ENCODE measurements at regions not wholly inside any gene's neighbourhood (a gene's known extent, or its start where the extent isn't known, plus 50 kb on each side); places are given as distances from the start of the nearest gene placed in this dataset.

- Histone ChIP-seq H3K9me3 (ENCODE audit: low read depth, low read length) (no peaks in the 10 kb centered on the region), H3K9ac (ENCODE audit: insufficient read length) (no peak overlapping the region), H3K36me3 (ENCODE audit: insufficient read depth, low read length) (no peaks in the 10 kb centered on the region), H3K27ac (no peak overlapping the region), H3K4me3 (no peak overlapping the region)
- TF ChIP-seq POLR2AphosphoS5 (IDR thresholded peaks at IDR 0.05; ENCODE audit: borderline replicate concordance, low read depth, low read length) = no peak
- no peak for TF ChIP-seq FOXP2 (optimal IDR thresholded peaks at IDR 0.05; ENCODE audit: control extremely low read depth, extremely low read length, insufficient read depth)
- TF ChIP-seq EZH2 (IDR thresholded peaks at IDR 0.05) = no peak
- no peak for DNase-seq (ENCODE audit: low read depth, low spot score)
Observed at GRCh38 chr1:229836324-229836723, 210.3 kb downstream of the URB2 start.

GRCh38 chr1:229838204-229838603 lies 212.2 kb downstream of the URB2 start:
- TF ChIP-seq POLR2AphosphoS5 (IDR thresholded peaks at IDR 0.05; ENCODE audit: borderline replicate concordance, low read depth, low read length) (no peak), FOXP2 (optimal IDR thresholded peaks at IDR 0.05; ENCODE audit: control extremely low read depth, extremely low read length, insufficient read depth) (no peak), EZH2 (IDR thresholded peaks at IDR 0.05) (no peak)
- Histone ChIP-seq H3K36me3 (ENCODE audit: insufficient read depth, low read length) (no peaks in the 10 kb centered on the region), H3K9me3 (ENCODE audit: low read depth, low read length) (no peaks in the 10 kb centered on the region), H3K4me3 (no peak overlapping the region), H3K9ac (ENCODE audit: insufficient read length) (no peak overlapping the region), H3K27ac (no peak overlapping the region)
- no peak for DNase-seq (ENCODE audit: low read depth, low spot score)

DNA sequence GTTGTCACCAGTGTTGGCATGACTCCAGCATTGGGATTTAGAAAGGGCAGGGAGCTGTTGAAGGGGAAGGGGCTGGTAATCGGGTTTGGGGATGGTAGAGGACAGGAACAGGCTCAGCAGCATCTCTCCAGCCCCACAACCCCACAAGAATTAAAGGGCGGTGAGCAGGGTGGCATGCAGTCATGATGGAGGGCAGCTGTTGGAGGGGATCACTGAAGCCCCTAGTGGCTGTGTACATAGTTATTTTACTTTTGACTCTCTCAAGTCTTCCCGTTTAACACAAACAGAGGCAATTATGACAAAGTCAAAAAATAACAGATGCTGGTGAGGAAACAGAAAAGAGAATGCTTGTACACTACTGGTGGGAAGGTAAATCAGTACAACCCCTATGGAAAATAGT lies 213.8 kb downstream of the URB2 start:
- no peak for TF ChIP-seq POLR2AphosphoS5 (IDR thresholded peaks at IDR 0.05; ENCODE audit: borderline replicate concordance, low read depth, low read length)
- no peak for TF ChIP-seq EZH2 (IDR thresholded peaks at IDR 0.05)
- no peak for TF ChIP-seq FOXP2 (optimal IDR thresholded peaks at IDR 0.05; ENCODE audit: control extremely low read depth, extremely low read length, insufficient read depth)
- H3K4me3 ChIP-seq = no peak overlapping the region
- H3K9me3 ChIP-seq (ENCODE audit: low read depth, low read length) = no peaks in the 10 kb centered on the region
- H3K36me3 ChIP-seq (ENCODE audit: insufficient read depth, low read length) = no peaks in the 10 kb centered on the region
- H3K9ac ChIP-seq (ENCODE audit: insufficient read length) = no peak overlapping the region
- DNase-seq (ENCODE audit: low read depth, low spot score) = no peak
- no peak overlapping the region for H3K27ac ChIP-seq

- no peaks in the 10 kb centered on the region for H3K36me3 ChIP-seq (ENCODE audit: insufficient read depth, low read length)
- no peak for DNase-seq (ENCODE audit: low read depth, low spot score)
- H3K9me3 ChIP-seq (ENCODE audit: low read depth, low read length) = no peaks in the 10 kb centered on the region
- H3K27ac ChIP-seq = no peak overlapping the region
- no peak overlapping the region for H3K9ac ChIP-seq (ENCODE audit: insufficient read length)
- H3K4me3 ChIP-seq = no peak overlapping the region
- TF ChIP-seq EZH2 (IDR thresholded peaks at IDR 0.05) (no peak), FOXP2 (optimal IDR thresholded peaks at IDR 0.05; ENCODE audit: control extremely low read depth, extremely low read length, insufficient read depth) (no peak), POLR2AphosphoS5 (IDR thresholded peaks at IDR 0.05; ENCODE audit: borderline replicate concordance, low read depth, low read length) (no peak)
Observed at GRCh38 chr1:229841230-229841629, 215.2 kb downstream of the URB2 start.

- H3K36me3 ChIP-seq (ENCODE audit: insufficient read depth, low read length) = no peaks in the 10 kb centered on the region
- no peak overlapping the region for H3K9ac ChIP-seq (ENCODE audit: insufficient read length)
- H3K27ac ChIP-seq = no peak overlapping the region
- H3K9me3 ChIP-seq (ENCODE audit: low read depth, low read length) = no peaks in the 10 kb centered on the region
- no peak for DNase-seq (ENCODE audit: low read depth, low spot score)
- TF ChIP-seq FOXP2 (optimal IDR thresholded peaks at IDR 0.05; ENCODE audit: control extremely low read depth, extremely low read length, insufficient read depth) (no peak), POLR2AphosphoS5 (IDR thresholded peaks at IDR 0.05; ENCODE audit: borderline replicate concordance, low read depth, low read length) (no peak), EZH2 (IDR thresholded peaks at IDR 0.05) (no peak)
- H3K4me3 ChIP-seq = no peak overlapping the region
Observed at GRCh38 chr1:229842302-229843255, 216.5 kb downstream of the URB2 start.

DNA sequence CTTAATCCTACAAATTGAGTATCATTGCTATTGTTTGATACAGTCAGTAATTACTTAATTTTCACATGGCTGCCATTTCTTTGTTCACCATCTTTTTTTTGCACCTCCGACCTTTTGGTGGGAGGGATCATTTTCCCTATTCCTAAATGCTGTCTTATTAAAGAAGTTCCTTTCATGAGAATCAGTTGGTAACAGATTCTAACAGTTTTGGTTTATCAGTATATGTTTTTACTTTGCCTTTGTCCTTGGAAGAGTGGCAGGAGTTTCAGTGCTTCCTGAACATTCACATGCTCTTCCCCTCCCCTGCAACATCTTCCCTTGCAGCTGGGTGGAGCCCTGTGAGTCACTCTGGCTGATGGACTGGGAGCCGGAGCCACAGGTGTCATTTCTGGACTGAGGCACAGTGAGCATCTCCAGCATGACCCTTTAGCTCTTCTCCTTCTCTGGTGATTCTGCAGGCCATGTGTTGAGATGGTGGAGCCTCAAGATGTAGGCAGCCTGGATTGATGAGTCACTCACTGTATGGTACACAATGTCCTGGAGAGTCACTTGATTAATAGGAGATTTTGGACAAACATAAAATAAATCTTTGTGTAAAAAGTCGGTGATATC lies 217.7 kb downstream of the URB2 start:
- Histone ChIP-seq H3K27ac (no peak overlapping the region), H3K9me3 (ENCODE audit: low read depth, low read length) (no peaks in the 10 kb centered on the region), H3K4me3 (no peak overlapping the region), H3K9ac (ENCODE audit: insufficient read length) (no peak overlapping the region), H3K36me3 (ENCODE audit: insufficient read depth, low read length) (no peaks in the 10 kb centered on the region)
- no peak for TF ChIP-seq FOXP2 (optimal IDR thresholded peaks at IDR 0.05; ENCODE audit: control extremely low read depth, extremely low read length, insufficient read depth)
- no peak for TF ChIP-seq POLR2AphosphoS5 (IDR thresholded peaks at IDR 0.05; ENCODE audit: borderline replicate concordance, low read depth, low read length)
- TF ChIP-seq EZH2 (IDR thresholded peaks at IDR 0.05) = no peak
- DNase-seq (ENCODE audit: low read depth, low spot score) = no peak

GRCh38 chr1:229844675-229845074 lies 218.6 kb downstream of the URB2 start:
- no peak for DNase-seq (ENCODE audit: low read depth, low spot score)
- Histone ChIP-seq H3K27ac (no peak overlapping the region), H3K9ac (ENCODE audit: insufficient read length) (no peak overlapping the region), H3K36me3 (ENCODE audit: insufficient read depth, low read length) (no peaks in the 10 kb centered on the region), H3K9me3 (ENCODE audit: low read depth, low read length) (no peaks in the 10 kb centered on the region), H3K4me3 (no peak overlapping the region)
- TF ChIP-seq EZH2 (IDR thresholded peaks at IDR 0.05) (no peak), FOXP2 (optimal IDR thresholded peaks at IDR 0.05; ENCODE audit: control extremely low read depth, extremely low read length, insufficient read depth) (no peak), POLR2AphosphoS5 (IDR thresholded peaks at IDR 0.05; ENCODE audit: borderline replicate concordance, low read depth, low read length) (no peak)

DNA sequence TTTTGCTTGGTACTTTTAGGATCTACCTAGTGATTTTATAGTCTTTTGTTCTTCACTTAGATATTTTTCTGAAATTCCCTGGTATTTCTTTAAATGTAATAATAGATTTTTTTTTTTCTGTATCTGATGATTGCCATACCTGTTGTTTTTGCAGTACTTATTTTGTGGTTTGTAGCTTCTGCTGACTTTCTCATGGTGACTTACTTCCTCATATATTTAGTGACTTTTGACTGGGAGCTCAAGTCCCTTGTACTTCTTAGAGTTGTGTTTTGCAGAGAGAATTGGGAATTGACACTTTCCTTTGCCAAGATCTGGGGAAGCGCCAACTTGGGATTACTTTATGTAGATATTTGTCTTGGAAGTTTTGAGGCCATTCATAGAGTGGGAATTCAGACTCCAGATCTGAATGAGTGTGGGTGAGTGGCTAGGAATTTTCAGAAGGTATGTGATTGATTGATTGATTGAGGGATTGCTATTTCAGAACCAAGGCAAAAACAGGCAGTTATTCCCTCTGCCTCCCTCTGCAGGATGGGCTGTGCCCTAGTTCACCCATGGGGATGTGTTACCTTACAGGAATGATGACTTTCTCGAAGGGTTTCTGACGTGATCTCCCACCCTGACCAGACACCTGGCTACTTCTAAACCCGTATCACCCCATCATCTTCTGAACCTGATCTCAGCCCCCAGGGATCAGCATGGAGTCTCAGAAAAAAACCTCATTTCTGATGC lies 219.5 kb downstream of the URB2 start:
- Histone ChIP-seq H3K9me3 (ENCODE audit: low read depth, low read length) (no peaks in the 10 kb centered on the region), H3K9ac (ENCODE audit: insufficient read length) (no peak overlapping the region), H3K4me3 (no peak overlapping the region), H3K36me3 (ENCODE audit: insufficient read depth, low read length) (no peaks in the 10 kb centered on the region), H3K27ac (no peak overlapping the region)
- DNase-seq (ENCODE audit: low read depth, low spot score) = no peak
- TF ChIP-seq POLR2AphosphoS5 (IDR thresholded peaks at IDR 0.05; ENCODE audit: borderline replicate concordance, low read depth, low read length) (no peak), FOXP2 (optimal IDR thresholded peaks at IDR 0.05; ENCODE audit: control extremely low read depth, extremely low read length, insufficient read depth) (no peak), EZH2 (IDR thresholded peaks at IDR 0.05) (no peak)
